ENCODE measurements at regions not wholly inside any gene's neighbourhood (a gene's known extent, or its start where the extent isn't known, plus 50 kb on each side); places are given as distances from the start of the nearest gene placed in this dataset.
"Not testable (repeated sequence)": the region's sequence is repeated elsewhere in the genome, so short reads cannot be mapped to it uniquely, and the experiment has no call there.

GRCh38 chr6:120348926-120349325, 985.4 kb downstream of the TBC1D32 start:
- no peak for DNase-seq

- no peak for DNase-seq
Observed at GRCh38 chr6:120328521-120328920, 979.0 kb upstream of the MAN1A1 start.

GRCh38 chr6:120320481-120321162, 971.1 kb upstream of the MAN1A1 start:
- DNase-seq: no peak

- no peak for DNase-seq
Observed at GRCh38 chr6:120304223-120304622, 954.7 kb upstream of the MAN1A1 start.

GRCh38 chr6:120303527-120303926, 954.0 kb upstream of the MAN1A1 start:
- DNase-seq: no peak

GRCh38 chr6:120302041-120302440, 952.5 kb upstream of the MAN1A1 start:
- no peak for DNase-seq

- DNase-seq: no peak
Observed at GRCh38 chr6:120290964-120291363, 941.4 kb upstream of the MAN1A1 start.

- no peak for DNase-seq
Observed at GRCh38 chr6:120282005-120282404, 932.4 kb upstream of the MAN1A1 start.

- DNase-seq: no peak
Observed at GRCh38 chr6:120279466-120280167, 930.1 kb upstream of the MAN1A1 start.

- DNase-seq: no peak
Observed at GRCh38 chr6:120278689-120279396, 929.3 kb upstream of the MAN1A1 start.

GRCh38 chr6:120274547-120274946, 925.0 kb upstream of the MAN1A1 start:
- DNase-seq: no peak

GRCh38 chr6:120273411-120273810, 923.9 kb upstream of the MAN1A1 start:
- no peak for DNase-seq

- DNase-seq: no peak
Observed at GRCh38 chr6:120272038-120272437, 922.5 kb upstream of the MAN1A1 start.

GRCh38 chr6:120268256-120268655, 918.7 kb upstream of the MAN1A1 start:
- not testable (repeated sequence) for DNase-seq

GRCh38 chr6:120262354-120262753, 912.8 kb upstream of the MAN1A1 start:
- DNase-seq: no peak

- DNase-seq: no peak
Observed at GRCh38 chr6:120260636-120261035, 911.1 kb upstream of the MAN1A1 start.

- no peak for DNase-seq
Observed at GRCh38 chr6:120254651-120255050, 905.1 kb upstream of the MAN1A1 start.

- no peak for DNase-seq
Observed at GRCh38 chr6:120248451-120248850, 898.9 kb upstream of the MAN1A1 start.

GRCh38 chr6:120237221-120237620, 887.7 kb upstream of the MAN1A1 start:
- DNase-seq: no peak

- DNase-seq: no peak
Observed at GRCh38 chr6:120230008-120230407, 880.4 kb upstream of the MAN1A1 start.

- DNase-seq: no peak
Observed at GRCh38 chr6:120228297-120228696, 878.7 kb upstream of the MAN1A1 start.

GRCh38 chr6:120219339-120219738, 869.8 kb upstream of the MAN1A1 start:
- no peak for DNase-seq

GRCh38 chr6:120214088-120214499, 864.5 kb upstream of the MAN1A1 start:
- no peak for DNase-seq

Measured in retina (tissue), 1 donor.